ENCODE measurements at regions not wholly inside any gene's neighbourhood (a gene's known extent, or its start where the extent isn't known, plus 50 kb on each side); places are given as distances from the start of the nearest gene placed in this dataset.

GRCh38 chr6:89013438-89013837, 50.0 kb upstream of the RNGTT start:
- TF ChIP-seq POLR2AphosphoS5 (IDR thresholded peaks at IDR 0.05; ENCODE audit: low read depth, low read length) (no peak), RFX5 (IDR thresholded peaks at IDR 0.05; ENCODE audit: borderline replicate concordance, low read depth, low read length) (no peak), POLR2A (IDR thresholded peaks at IDR 0.05; ENCODE audit: control extremely low read depth in 1 of 2, low read depth in 2 of 2, low read length in 2 of 2) (no peak), BRCA1 (IDR thresholded peaks at IDR 0.05; ENCODE audit: low read depth, low read length) (no peak), MAFK (IDR thresholded peaks at IDR 0.05; ENCODE audit: low read depth, low read length) (no peak), YY1 (IDR thresholded peaks at IDR 0.05; ENCODE audit: low read depth, low read length) (no peak), SIN3A (conservative IDR thresholded peaks at IDR 0.05 in 1 of 2, IDR thresholded peaks at IDR 0.05 in 1 of 2; ENCODE audit: low read depth in 1 of 2, low read length in 2 of 2) (no peak), SP2 (IDR thresholded peaks at IDR 0.05; ENCODE audit: low read length) (no peak), SP1 (IDR thresholded peaks at IDR 0.05; ENCODE audit: low read depth, low read length) (no peak), USF2 (IDR thresholded peaks at IDR 0.05; ENCODE audit: low read length) (no peak)
- TF ChIP-seq, protein P1, sequence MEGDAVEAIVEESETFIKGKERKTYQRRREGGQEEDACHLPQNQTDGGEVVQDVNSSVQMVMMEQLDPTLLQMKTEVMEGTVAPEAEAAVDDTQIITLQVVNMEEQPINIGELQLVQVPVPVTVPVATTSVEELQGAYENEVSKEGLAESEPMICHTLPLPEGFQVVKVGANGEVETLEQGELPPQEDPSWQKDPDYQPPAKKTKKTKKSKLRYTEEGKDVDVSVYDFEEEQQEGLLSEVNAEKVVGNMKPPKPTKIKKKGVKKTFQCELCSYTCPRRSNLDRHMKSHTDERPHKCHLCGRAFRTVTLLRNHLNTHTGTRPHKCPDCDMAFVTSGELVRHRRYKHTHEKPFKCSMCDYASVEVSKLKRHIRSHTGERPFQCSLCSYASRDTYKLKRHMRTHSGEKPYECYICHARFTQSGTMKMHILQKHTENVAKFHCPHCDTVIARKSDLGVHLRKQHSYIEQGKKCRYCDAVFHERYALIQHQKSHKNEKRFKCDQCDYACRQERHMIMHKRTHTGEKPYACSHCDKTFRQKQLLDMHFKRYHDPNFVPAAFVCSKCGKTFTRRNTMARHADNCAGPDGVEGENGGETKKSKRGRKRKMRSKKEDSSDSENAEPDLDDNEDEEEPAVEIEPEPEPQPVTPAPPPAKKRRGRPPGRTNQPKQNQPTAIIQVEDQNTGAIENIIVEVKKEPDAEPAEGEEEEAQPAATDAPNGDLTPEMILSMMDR (IDR thresholded peaks at IDR 0.05; ENCODE audit: control extremely low read depth in 1 of 3, insufficient read depth in 1 of 3, low read depth in 1 of 3, low read length in 3 of 3), result no peak

Data from H1 (cell line).